ENCODE measurements at regions not wholly inside any gene's neighbourhood (a gene's known extent, or its start where the extent isn't known, plus 50 kb on each side); places are given as distances from the start of the nearest gene placed in this dataset.

- no peak for DNase-seq (ENCODE audit: low read depth in 2 of 3, low spot score in 1 of 3)
Observed at GRCh38 chr3:117597865-117598264, 888.3 kb downstream of the TUSC7 start.

GRCh38 chr3:117600112-117600511, 890.5 kb downstream of the TUSC7 start:
- DNase-seq (ENCODE audit: low read depth in 2 of 3, low spot score in 1 of 3): no peak

- no peak for DNase-seq (ENCODE audit: low read depth in 2 of 3, low spot score in 1 of 3)
Observed at GRCh38 chr3:117600666-117601065, 891.1 kb downstream of the TUSC7 start.

- no peak for DNase-seq (ENCODE audit: low read depth in 2 of 3, low spot score in 1 of 3)
Observed at GRCh38 chr3:117602058-117602644, 892.6 kb downstream of the TUSC7 start.

- DNase-seq (ENCODE audit: low read depth in 2 of 3, low spot score in 1 of 3): no peak
Observed at GRCh38 chr3:117603097-117603496, 893.5 kb downstream of the TUSC7 start.

- DNase-seq (ENCODE audit: low read depth in 2 of 3, low spot score in 1 of 3): no peak
Observed at GRCh38 chr3:117606866-117607265, 897.3 kb downstream of the TUSC7 start.

GRCh38 chr3:117609330-117609729, 899.8 kb downstream of the TUSC7 start:
- no peak for DNase-seq (ENCODE audit: low read depth in 2 of 3, low spot score in 1 of 3)

- no peak for DNase-seq (ENCODE audit: low read depth in 2 of 3, low spot score in 1 of 3)
Observed at GRCh38 chr3:117610156-117610555, 900.6 kb downstream of the TUSC7 start.

- no peak for DNase-seq (ENCODE audit: low read depth in 2 of 3, low spot score in 1 of 3)
Observed at GRCh38 chr3:117611211-117611610, 901.6 kb downstream of the TUSC7 start.

GRCh38 chr3:117616227-117616626, 906.6 kb downstream of the TUSC7 start:
- no peak for DNase-seq (ENCODE audit: low read depth in 2 of 3, low spot score in 1 of 3)

- no peak for DNase-seq (ENCODE audit: low read depth in 2 of 3, low spot score in 1 of 3)
Observed at GRCh38 chr3:117617906-117618305, 908.3 kb downstream of the TUSC7 start.

GRCh38 chr3:117618462-117618861, 908.9 kb downstream of the TUSC7 start:
- no peak for DNase-seq (ENCODE audit: low read depth in 2 of 3, low spot score in 1 of 3)

- no peak for DNase-seq (ENCODE audit: low read depth in 2 of 3, low spot score in 1 of 3)
Observed at GRCh38 chr3:117619805-117620204, 910.2 kb downstream of the TUSC7 start.

GRCh38 chr3:117622171-117622841, 912.7 kb downstream of the TUSC7 start:
- DNase-seq (ENCODE audit: low read depth in 2 of 3, low spot score in 1 of 3): no peak

- no peak for DNase-seq (ENCODE audit: low read depth in 2 of 3, low spot score in 1 of 3)
Observed at GRCh38 chr3:117624424-117624823, 914.8 kb downstream of the TUSC7 start.

GRCh38 chr3:117625174-117625573, 915.6 kb downstream of the TUSC7 start:
- no peak for DNase-seq (ENCODE audit: low read depth in 2 of 3, low spot score in 1 of 3)

- no peak for DNase-seq (ENCODE audit: low read depth in 2 of 3, low spot score in 1 of 3)
Observed at GRCh38 chr3:117626577-117626976, 917.0 kb downstream of the TUSC7 start.

GRCh38 chr3:117628823-117629291, 919.3 kb downstream of the TUSC7 start:
- DNase-seq (ENCODE audit: low read depth in 2 of 3, low spot score in 1 of 3): no peak

- no peak for DNase-seq (ENCODE audit: low read depth in 2 of 3, low spot score in 1 of 3)
Observed at GRCh38 chr3:117629505-117629904, 919.9 kb downstream of the TUSC7 start.

- no peak for DNase-seq (ENCODE audit: low read depth in 2 of 3, low spot score in 1 of 3)
Observed at GRCh38 chr3:117630469-117630868, 920.9 kb downstream of the TUSC7 start.

GRCh38 chr3:117630885-117631284, 921.3 kb downstream of the TUSC7 start:
- no peak for DNase-seq (ENCODE audit: low read depth in 2 of 3, low spot score in 1 of 3)

GRCh38 chr3:117631781-117632180, 922.2 kb downstream of the TUSC7 start:
- no peak for DNase-seq (ENCODE audit: low read depth in 2 of 3, low spot score in 1 of 3)

GRCh38 chr3:117632191-117632590, 922.6 kb downstream of the TUSC7 start:
- no peak for DNase-seq (ENCODE audit: low read depth in 2 of 3, low spot score in 1 of 3)
